ENCODE measurements at regions not wholly inside any gene's neighbourhood (a gene's known extent, or its start where the extent isn't known, plus 50 kb on each side); places are given as distances from the start of the nearest gene placed in this dataset.

- TF ChIP-seq CTCF (IDR thresholded peaks at IDR 0.05) (no peak), POLR2A (IDR thresholded peaks at IDR 0.05) (no peak)
Observed at GRCh38 chr1:168795681-168796080, 66.7 kb upstream of the DPT start.

All from upper lobe of left lung (tissue), 4 donors.